ENCODE measurements at regions not wholly inside any gene's neighbourhood (a gene's known extent, or its start where the extent isn't known, plus 50 kb on each side); places are given as distances from the start of the nearest gene placed in this dataset.
"Not testable (repeated sequence)": the region's sequence is repeated elsewhere in the genome, so short reads cannot be mapped to it uniquely, and the experiment has no call there.

DNA sequence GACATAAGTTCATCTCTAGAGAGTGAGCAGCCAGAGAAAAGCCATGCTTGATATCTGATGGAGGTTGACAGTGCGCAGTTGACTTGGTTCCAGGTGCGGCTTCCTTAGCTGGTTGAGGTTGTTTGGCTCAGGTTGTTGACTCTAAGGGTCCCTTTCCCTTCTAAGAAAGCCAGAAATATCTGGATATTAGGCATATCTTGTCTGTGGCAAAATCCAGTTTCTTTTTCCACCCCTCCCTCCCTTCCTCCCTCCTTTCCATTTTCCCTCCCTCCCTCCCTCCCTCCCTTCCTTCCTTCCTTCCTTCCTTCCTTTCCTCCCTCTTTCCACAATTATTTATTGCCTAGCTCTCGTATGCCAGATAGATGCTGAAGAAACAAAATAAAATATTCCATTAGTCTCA is 82.6 kb upstream of the TNP1 start:
- no peak for DNase-seq (ENCODE audit: low spot score)

DNA sequence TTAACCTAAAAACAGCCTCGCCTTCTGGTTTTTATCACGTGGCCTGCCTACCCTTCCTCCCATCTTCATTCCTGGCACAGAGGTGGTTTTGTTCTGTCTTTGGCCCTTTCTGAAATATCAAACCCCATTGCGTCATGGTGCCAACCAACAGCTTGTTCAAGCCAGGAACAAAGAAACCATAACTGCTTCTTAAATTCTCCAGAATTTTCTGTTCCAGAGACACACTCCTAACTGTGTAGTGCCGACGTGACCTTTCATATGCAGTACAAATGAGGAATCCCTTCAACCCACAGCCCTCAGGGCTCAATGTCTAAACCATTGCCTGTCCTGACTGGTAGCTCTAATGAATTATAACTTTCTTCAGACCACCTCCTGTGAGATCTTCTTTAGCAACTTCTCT is 82.2 kb upstream of the TNP1 start:
- no peak for DNase-seq (ENCODE audit: low spot score)

DNA sequence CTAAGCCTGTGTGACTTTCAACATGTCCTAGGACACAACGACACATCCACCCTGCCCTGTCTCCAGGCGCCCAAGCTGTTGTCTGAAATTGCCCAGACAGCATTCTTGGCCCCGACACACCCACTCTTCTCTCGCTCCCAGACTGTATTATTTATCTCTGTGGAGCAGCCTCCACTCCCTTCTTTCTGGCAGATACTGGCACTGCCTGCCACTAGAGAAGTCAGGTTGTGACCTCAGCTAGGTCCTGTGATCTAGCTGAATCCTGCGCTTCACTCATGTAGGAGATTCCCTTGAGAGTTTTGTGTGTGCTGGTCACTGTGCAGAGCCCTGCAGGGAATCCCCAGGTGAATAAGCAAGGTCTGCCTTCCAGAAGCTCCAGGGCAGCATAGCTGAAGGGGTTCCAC is 77.1 kb upstream of the TNP1 start:
- DNase-seq (ENCODE audit: low spot score) = no peak

DNA sequence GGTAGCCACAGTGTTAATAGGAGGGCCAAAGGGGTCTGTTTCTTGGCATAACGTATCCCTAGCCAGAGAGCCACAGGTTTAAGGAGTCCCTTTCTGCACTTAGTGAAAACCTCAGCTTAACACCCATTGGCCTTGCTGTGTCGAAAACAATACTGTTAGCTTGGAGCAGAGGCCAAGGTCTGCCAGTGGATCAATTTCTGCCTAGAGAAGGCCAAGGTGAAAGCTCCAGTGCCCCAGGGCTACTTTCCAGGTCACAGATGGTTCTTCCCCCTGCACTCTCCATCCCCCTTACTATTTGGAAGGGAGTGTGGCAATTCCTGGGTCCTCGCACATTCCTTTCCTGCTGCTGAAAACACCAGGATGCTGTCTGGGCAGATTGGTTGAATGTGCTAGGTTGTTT is 74.8 kb upstream of the TNP1 start:
- DNase-seq (ENCODE audit: low spot score) = no peak

DNA sequence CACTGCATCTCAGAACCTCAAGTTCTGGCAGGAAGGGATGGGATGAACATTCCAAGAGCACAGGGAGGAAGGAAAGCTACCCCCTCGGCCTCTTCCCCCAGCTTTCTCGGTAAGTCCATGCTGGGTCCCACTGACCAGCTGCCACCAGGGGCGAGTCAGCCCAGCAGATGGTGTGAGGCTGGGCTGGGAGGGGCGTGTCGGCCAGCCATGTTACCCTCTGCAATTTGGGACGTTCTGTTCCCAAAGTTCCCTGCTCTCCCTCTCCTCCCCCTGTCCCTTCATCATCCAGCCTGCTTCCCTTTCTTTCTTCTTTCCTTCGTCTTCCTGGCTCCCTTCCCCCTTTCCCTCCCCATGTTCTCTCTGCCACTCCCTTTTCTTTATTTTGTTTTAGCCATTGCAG is 74.3 kb upstream of the TNP1 start:
- no peak for DNase-seq (ENCODE audit: low spot score)

DNA sequence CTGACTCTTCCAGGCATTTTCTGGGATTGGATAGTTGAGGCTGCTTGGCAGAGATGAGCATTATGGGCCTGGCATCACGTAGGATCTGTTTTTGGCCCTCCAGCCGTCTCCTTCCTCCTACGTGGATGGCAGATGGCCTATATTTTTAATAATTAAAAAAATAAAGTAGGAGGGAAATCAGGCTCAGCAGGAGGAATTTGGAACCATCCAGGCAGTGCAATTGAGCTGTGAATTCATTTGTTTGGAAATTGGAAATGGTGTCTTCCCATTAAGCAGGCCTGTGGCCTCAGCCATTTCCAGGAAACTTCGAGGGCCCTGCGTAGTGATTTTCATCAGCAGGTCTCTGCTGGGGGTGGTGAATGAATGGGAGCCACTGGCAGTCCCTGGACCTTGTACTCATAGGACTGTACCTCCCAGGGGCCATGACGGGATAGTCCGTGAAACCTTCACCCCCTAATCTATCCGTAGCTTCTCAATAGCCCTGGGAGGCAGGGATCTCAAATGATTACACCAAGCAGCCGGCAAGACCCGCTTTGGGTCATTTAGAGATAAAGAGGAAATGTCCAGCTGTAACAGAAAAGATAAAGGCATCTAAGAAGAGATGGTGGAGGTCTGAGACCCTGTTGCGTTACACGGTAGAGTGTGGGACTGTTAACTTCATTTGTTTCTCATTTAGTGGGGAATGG is 73.1 kb upstream of the TNP1 start:
- DNase-seq (ENCODE audit: low spot score) = no peak

DNA sequence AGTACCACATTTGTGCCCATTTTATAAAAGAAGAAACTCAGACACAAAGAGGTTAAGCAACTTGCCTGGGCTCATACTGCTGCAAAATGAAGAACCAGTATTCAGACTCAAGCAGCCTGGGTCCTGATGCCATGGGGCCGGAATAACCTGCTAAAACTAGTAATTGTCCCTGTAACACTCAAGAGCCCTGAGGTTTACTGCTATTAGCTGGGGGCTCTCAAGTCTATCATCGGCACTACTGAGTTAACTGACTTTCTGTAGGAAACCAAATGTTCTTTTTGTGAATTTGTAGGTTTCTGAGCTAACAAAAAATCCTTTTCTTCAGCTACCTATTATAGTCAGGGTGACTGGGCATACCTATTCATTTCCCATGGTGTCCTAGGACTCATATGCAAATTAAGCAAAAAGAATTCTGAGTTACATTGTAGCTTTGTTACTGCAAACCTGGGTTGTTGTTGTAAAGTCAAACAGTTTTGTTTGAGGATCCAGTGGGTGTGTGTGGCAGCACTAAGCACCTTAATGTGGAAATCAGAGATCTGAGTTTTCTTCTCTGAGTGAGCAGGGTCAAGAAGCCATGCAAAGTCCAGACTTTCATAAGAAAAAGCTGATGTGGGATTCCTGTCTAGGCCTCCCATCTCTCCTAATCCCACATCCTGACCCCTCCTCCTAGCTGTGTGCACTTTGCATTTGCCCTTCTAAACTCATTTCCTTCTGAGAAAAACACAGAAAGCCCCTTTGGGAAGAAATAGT is 72.4 kb upstream of the TNP1 start:
- no peak for DNase-seq (ENCODE audit: low spot score)

DNA sequence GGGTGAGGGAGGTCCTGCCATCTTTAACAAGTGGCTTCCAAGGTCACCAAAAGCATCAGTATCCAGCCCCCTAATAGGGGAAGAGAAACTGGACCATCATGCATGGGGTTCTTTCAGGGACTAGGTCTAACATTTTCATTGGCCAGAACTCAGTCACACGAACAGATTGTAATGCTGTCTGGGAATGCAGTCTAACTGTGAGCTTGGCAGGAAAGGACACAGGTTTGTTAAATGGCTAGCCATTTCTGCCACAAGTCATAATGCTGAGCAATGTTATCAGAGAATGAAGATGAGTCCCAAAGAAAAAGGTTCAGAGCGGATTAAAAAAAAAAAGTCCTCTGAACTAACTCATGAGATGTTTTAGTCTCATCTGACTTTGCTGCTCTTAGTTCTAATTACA is 70.9 kb upstream of the TNP1 start:
- DNase-seq (ENCODE audit: low spot score) = no peak

DNA sequence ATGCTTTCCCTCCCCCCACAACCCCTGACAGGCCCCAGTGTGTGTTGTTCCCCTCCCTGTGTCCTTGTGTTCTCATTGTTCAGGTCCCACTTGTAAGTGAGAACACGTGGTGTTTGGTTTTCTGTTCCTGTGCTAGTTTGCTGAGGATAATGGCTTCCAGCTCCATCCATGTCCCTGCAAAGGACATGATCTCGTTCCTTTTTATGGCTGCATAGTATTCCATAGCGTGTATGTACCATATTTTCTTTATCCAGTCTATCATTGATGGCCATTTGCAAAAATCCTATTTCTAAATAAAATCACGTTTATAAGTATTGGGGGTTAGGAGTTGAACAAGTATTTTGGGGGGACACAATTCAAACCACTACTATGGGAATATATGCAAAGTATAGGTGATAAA is 69.5 kb upstream of the TNP1 start:
- not testable (repeated sequence) for DNase-seq (ENCODE audit: low spot score)

DNA sequence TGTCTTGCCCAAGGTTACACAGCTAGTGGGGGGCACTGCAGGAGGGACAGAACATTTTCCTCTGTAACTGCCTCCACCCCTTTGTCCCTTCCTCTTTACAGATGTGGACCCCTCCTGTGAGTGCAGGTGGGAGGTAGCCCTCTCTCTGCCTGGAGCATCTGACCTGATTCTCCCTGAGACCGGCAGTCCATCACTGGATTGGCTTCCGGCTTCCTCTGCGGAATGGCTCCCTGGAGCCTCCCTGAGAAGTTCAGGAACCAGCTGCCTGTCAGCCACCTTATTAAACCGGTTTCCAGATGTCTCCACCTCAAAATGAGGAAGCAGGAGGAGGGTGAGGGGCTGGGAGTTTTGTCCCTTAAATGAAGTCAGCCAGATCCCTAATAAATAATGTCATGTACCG is 67.3 kb upstream of the TNP1 start:
- no peak for DNase-seq (ENCODE audit: low spot score)

DNA sequence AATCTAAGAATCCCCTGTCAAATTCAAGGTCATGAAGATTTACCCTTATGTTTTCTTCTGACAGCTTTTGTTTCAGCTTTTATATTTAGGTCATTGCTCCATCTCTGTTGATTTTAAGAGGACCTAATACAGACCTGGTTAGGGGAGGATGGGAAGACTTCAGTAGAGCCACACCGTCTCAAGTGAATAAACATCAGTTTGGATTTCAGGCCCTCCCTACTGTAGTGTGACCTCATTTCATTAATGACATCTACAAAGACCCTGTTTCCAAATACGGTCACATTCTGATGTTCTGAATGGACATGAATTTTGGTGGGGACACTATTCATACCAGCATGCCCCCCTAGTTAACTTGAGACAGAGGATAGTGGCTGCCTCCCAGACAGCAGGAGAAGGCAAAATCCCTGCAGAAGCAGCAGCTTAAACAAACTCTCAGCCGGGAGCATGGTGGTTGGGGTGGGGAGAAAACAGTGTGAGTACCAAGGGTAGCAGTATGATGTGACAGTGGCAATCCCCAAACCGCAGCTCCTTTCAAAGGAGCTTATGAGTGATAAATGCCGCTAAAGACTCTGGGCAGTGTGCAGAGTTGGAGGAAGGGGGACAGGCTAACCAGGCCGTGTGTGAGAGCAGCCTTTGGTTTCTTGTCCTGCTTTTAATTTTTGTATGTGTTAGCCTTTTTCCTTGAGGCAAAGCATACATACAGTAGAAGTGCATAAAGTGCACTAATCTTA is 65.9 kb upstream of the TNP1 start:
- no peak for DNase-seq (ENCODE audit: low spot score)

DNA sequence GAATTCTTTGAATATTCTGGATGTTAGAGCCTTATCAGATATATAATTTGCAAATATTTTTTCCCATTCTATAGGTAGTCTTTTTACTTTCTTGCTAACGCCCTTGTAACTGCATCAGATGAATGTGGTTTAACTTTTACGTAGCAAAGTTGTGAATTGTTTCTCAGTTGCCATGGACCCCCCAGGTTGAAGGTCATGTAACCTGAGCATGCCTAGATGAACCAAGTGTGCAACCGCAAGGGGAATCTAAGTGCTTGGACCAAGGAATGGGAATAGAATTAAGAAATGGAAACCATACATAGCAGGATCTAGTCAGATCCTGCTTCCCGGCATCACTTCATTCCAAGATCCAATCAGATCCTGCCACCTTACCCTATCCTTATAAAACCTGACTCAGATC is 65.1 kb upstream of the TNP1 start:
- DNase-seq (ENCODE audit: low spot score) = no peak

DNA sequence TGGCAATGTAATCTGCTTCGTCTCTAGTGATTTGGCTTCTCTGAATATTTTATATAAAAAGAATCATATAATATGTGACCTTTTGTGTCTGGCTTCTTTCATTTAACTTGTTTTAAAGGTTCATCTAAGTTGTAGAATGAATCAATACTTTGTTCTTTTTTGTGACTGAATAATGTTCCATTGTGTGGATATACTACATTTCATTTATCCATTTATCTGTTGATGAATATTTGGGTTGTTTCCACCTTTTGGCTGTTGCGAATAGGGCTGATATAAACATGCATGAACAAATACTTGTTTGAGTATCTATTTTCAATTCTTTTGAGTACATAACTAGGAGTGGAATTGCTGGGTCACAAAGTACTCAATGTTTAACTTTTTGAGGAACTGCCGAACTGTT is 63.8 kb upstream of the TNP1 start:
- DNase-seq (ENCODE audit: low spot score) = no peak

DNA sequence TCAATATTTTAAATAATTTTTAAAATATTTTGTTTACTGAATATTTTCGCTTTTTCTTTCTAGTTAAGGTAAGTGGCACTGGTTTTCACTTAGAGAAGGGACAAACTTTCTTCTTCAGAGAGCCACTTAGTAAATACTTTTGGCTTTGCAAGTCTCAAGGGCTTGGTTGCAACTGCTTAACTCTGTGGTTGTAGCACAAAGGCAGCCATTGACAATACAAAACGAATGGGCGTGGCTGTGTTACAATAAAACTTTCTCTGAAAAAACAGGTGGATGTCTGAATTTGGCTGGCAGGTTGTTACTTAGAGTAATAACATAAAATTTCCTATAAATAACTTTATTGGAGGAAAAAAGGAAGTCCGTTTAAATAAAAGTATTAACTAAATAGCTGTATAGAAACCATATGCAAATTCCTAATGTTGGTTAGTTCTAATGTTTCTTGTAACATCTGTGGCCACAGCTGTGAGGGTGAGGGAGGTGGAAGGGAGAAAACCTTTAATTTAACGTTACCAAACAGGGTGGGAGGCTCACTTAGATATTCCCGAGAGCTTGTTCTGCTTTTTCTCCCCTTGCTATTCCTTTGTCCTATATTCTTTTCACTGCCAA is 62.4 kb upstream of the TNP1 start:
- DNase-seq (ENCODE audit: low spot score) = no peak

DNA sequence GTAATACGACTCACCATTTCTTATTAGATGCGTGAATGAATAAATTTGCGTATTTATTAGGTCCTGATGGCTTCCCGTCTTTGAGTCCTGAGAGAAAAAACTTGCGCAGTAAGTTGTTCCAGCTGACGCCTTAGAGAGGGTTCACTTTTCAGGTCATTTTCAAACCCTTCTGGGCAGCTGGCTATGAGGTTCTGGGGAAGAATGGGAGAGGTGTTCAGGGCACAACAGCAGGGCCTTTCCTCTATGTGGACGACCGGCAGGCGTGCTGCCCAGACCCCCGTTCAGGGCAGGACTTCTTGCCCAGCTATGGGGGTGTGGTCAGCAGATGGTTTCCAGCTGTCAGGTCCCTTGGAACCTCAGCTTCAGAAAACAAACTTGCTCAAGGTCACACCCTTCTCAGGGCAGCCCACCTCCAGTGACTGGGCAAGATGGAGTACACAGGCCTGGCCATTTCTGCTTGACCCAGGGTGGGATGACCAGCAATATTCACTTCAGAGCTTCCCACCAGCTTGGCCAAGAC is 61.1 kb upstream of the TNP1 start:
- no peak for DNase-seq (ENCODE audit: low spot score)

DNA sequence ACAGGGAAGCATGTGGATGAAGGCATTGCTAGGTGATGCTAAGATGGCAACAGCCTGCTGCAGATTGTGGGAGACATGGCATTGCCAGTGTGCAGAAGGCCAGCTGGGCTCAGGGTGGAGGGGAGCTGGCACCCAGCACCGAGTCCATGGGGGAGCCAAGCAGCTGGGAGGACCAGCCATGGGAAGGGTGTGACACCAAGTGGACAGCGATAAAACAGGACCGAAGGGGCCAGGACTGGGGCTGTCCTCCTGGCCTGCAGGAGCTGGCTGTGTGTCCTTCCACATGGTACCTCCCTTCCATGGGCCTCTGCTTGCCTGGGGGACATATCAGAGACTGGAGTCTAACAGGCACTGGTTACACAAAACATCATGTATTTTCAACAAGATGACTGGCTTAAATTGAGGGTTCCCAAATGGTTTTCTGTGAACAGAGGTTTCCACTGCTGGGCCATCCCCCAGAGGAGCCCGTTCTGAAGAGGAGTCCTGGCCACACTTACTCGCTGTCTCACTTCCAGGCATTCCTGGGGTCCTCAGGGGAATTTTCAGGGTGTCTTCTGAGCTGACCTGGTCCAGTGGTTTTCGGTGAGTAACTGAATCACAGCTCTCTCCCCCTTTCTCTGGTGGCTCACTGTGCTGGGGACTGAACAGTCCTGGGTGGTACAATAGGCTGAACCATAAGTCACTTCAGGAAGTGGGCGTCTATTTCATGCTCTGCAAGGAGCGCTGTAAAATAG is 60.4 kb upstream of the TNP1 start:
- no peak for DNase-seq (ENCODE audit: low spot score)

DNA sequence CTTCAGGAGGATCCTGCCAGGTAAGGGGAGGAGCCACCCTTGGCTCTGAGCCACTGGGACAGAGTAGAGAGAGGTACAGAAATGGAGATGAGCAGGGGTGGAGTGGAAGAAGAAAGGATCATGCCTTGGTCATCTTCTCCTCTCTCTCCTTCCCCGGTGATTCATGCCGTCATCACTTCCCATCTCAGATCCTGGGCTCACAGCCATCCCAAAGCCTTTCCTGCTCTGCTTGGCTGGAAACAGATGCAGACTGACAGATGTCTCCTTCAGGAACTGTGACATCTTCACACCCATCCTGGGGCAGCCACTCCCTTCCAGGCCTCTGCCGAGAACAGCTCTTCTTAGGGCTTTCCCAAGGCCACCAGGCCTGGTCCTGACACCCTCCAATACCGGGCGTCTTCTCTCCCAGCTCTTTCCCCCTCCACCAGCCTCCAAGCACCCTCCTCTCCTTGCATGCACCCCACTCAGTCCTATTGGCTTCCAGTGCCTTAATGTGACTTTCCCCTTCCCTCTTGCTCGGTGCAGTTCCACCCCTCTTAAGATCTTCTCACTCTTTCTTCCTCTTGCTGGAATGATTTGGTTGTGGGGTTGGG is 58.3 kb upstream of the TNP1 start:
- DNase-seq (ENCODE audit: low spot score) = peak; percentile 8

DNA sequence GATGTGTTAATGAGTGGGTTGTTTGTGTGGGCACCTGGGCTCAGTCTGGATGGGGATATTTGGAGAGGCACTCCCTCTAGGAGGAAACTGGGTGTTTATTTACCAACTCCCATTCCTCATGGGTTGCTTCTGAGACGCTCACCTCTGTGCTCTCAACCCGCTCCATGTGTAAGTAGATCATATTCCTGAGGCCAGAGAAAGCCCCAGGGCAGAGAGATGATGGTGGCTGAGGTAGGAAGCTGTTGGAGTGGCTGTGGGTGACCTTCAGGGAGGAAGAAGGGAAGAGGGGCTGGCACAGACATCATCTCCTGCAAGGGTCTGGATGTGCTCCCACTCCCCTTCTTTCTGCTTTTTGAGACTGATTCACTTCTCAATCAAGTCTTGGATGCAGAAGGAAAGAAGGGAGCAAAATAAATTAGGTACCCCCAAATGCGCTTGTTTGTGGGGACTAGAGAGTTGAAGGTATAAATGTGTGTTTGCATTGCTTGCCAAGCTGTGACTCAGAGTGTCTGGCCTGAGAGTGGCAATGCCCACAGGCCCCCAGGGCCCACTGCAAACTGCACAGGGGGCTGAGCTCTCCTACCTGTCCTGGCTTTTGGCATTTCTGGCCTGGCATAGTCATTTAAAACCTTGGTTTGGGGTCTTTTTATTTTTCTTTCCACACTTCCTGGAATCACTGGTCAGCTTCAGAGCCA is 57.2 kb upstream of the TNP1 start:
- DNase-seq (ENCODE audit: low spot score) = no peak

DNA sequence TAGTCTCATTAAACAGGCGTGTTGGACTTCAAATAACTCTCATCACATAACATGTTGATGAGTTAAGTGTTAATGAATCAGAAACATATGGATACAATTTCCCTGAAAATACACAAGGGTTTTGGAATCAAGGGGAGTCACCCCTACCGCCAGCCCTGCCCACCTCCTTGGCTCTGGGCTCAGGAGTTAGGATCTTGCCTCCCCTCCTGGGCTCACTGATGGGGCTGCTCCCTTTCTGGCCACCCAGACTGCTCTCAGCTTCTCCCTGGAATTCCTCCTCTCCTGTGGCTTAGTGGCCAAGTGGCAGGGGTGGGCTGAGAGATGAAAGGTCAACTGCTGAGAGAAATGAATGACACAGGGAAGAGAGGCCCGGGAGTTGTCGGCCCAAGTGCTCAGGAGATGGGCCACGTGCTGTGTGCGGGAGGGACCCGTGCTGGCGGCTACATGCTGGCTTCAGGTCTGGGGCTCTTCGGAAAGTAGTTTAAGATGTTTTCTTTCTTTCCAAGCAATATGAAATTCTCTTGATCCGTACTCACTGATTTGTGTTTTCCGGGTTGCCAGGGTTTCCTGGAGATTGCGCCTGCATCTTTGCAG is 55.8 kb upstream of the TNP1 start:
- no peak for DNase-seq (ENCODE audit: low spot score)

DNA sequence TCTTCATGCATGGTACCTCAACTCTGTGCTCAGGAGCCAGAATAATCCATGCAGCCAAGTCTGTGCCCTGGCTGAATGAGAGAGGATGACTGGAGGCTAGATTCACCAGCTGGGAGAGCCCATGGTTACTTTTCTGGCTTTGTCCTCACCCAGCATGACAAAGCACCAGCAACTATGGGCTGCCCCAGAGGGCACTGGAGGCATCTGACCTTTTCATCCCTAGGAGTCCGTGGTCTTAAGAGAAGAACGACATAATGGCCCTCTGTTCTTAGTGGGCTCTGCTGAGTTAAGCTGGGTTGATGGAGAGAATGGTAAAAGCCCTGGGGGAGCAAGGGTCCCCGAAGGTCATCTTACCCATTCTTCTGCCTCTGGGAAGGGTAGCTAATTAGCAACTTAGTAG is 54.6 kb upstream of the TNP1 start:
- no peak for DNase-seq (ENCODE audit: low spot score)

DNA sequence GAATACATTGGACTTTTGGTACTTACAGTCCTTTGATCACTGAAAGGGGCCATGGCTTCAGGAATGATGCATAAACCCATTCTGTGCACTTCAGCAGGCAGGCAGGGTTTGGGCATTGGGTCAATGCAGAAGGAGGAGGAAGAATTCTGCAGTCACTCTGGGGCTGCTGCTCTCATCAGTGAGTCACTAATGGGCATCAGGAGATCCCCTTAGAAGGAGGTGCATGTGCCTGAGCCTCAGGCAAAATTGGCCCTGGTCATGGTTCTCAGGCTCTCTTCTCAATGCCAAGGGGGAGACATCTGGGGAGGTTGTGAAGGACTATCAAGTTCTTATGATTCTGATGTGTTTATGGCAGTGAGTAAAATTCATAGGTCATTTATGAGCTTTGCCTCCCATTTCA is 52.0 kb upstream of the TNP1 start:
- DNase-seq (ENCODE audit: low spot score) = no peak
